GM21390 (cell line): ENCODE measurements at regions not wholly inside any gene's neighbourhood (a gene's known extent, or its start where the extent isn't known, plus 50 kb on each side); places are given as distances from the start of the nearest gene placed in this dataset.

ENCODE experiments used
- ATAC-seq: cut with Tn5 transposase; IDR thresholded peaks from one replicate; pipeline ENCODE4 v1.9.1; 2021; ENCODE audit not compliant: unreplicated experiment

GRCh38 chr7:117929237-117929636, 56.0 kb upstream of the CTTNBP2 start:
- ATAC-seq = no peak

- ATAC-seq = no peak
These were observed 58.1 kb upstream of the CTTNBP2 start for GRCh38 chr7:117931314-117931713.

GRCh38 chr7:117937049-117937752, 64.0 kb upstream of the CTTNBP2 start:
- ATAC-seq = no peak

GRCh38 chr7:117937753-117938483, 64.7 kb upstream of the CTTNBP2 start:
- ATAC-seq = no peak

GRCh38 chr7:117941138-117941810, 68.0 kb upstream of the CTTNBP2 start:
- ATAC-seq = no peak

GRCh38 chr7:117942780-117943179, 69.5 kb upstream of the CTTNBP2 start:
- no peak for ATAC-seq

- ATAC-seq = no peak
These were observed 71.6 kb upstream of the CTTNBP2 start for GRCh38 chr7:117944886-117945285.

GRCh38 chr7:117946151-117946633, 73.0 kb upstream of the CTTNBP2 start:
- no peak for ATAC-seq

- ATAC-seq = no peak
These were observed 76.0 kb upstream of the CTTNBP2 start for GRCh38 chr7:117949232-117949631.

GRCh38 chr7:117950601-117951260, 77.5 kb upstream of the CTTNBP2 start:
- ATAC-seq = no peak

- ATAC-seq = no peak
These were observed 78.0 kb upstream of the CTTNBP2 start for GRCh38 chr7:117951285-117951684.

- ATAC-seq = no peak
These were observed 78.5 kb upstream of the CTTNBP2 start for GRCh38 chr7:117951691-117952280.

- ATAC-seq = no peak
These were observed 81.8 kb upstream of the CTTNBP2 start for GRCh38 chr7:117955046-117955445.

GRCh38 chr7:117960351-117960750, 87.1 kb upstream of the CTTNBP2 start:
- no peak for ATAC-seq

- ATAC-seq = no peak
These were observed 88.0 kb upstream of the CTTNBP2 start for GRCh38 chr7:117961235-117961634.

GRCh38 chr7:117962366-117962994, 89.2 kb upstream of the CTTNBP2 start:
- ATAC-seq = no peak

GRCh38 chr7:117963264-117964197, 90.3 kb upstream of the CTTNBP2 start:
- ATAC-seq = no peak

- no peak for ATAC-seq
These were observed 97.6 kb upstream of the CTTNBP2 start for GRCh38 chr7:117970801-117971200.

GRCh38 chr7:117971556-117972244, 98.5 kb upstream of the CTTNBP2 start:
- no peak for ATAC-seq
